HCT116 (cell line): ENCODE measurements at regions not wholly inside any gene's neighbourhood (a gene's known extent, or its start where the extent isn't known, plus 50 kb on each side); places are given as distances from the start of the nearest gene placed in this dataset.
"Not testable (repeated sequence)": the region's sequence is repeated elsewhere in the genome, so short reads cannot be mapped to it uniquely, and the experiment has no call there.

ENCODE experiments used
- CTCF ChIP-seq, 3 experiments: fragments of 200-600 bp in 1 of 3; sonication (generic) in 1 of 3; IDR thresholded peaks in 2 of 3; conservative IDR thresholded peaks in 1 of 3; 2 replicates each; pipeline ENCODE4 v1.5.1; 2012 to 2017; ENCODE audit warnings: low read depth in 2 of 3, low read length in 2 of 3, antibody characterized with exemption in 1 of 3, borderline replicate concordance in 1 of 3, control low read depth in 1 of 3, mild to moderate bottlenecking in 1 of 3, mixed read lengths in 1 of 3, mixed run types in 1 of 3, moderate library complexity in 1 of 3; ENCODE audit not compliant: insufficient read depth in 1 of 3
- POLR2AphosphoS5 ChIP-seq: IDR thresholded peaks from 2 replicates; pipeline ENCODE4 v1.6.1; 2011; ENCODE audit warnings: mild to moderate bottlenecking, low read depth, low read length, moderate library complexity

GRCh38 chr12:90542852-90543251 lies 412.1 kb downstream of the CCER1 start:
- not testable (repeated sequence) for TF ChIP-seq CTCF (IDR thresholded peaks at IDR 0.05 in 2 of 3, conservative IDR thresholded peaks at IDR 0.05 in 1 of 3; ENCODE audit: borderline replicate concordance in 1 of 3, insufficient read depth in 1 of 3, low read depth in 2 of 3, low read length in 2 of 3); POLR2AphosphoS5
